ENCODE measurements at regions not wholly inside any gene's neighbourhood (a gene's known extent, or its start where the extent isn't known, plus 50 kb on each side); places are given as distances from the start of the nearest gene placed in this dataset.

GRCh38 chr17:53629188-53629587 is 193.5 kb upstream of the KIF2B start:
- Histone ChIP-seq H3K27ac (no peak overlapping the region), H4K20me1 (ENCODE audit: insufficient read depth) (no peaks in the 10 kb centered on the region), H3K4me1 (ENCODE audit: low read depth, poor library complexity, severe bottlenecking) (peaks cover 31% of the 10 kb centered on the region), H2AFZ (ENCODE audit: low read depth) (no peak overlapping the region), H3K27me3 (ENCODE audit: insufficient read depth, low read depth) (no peaks in the 10 kb centered on the region), H3K4me3 (IDR thresholded peaks at IDR 0.05; ENCODE audit: insufficient read depth, low read depth, low read length) (no peak overlapping the region), H3K79me2 (ENCODE audit: insufficient read depth, low read depth) (no peaks in the 10 kb centered on the region), H3K9ac (no peak overlapping the region), H3K4me2 (no peak overlapping the region), H3K36me3 (ENCODE audit: insufficient read depth) (no peaks in the 10 kb centered on the region)
- no peak for TF ChIP-seq CTCF (conservative IDR thresholded peaks at IDR 0.05; ENCODE audit: low read depth, low read length)

GRCh38 chr17:53628011-53628410 is 194.7 kb upstream of the KIF2B start:
- Histone ChIP-seq H3K27ac (no peak overlapping the region), H3K79me2 (ENCODE audit: insufficient read depth, low read depth) (no peaks in the 10 kb centered on the region), H3K36me3 (ENCODE audit: insufficient read depth) (no peaks in the 10 kb centered on the region), H3K4me1 (ENCODE audit: low read depth, poor library complexity, severe bottlenecking) (peaks cover 31% of the 10 kb centered on the region), H2AFZ (ENCODE audit: low read depth) (no peak overlapping the region), H3K4me2 (peak overlapping the region; percentile 4), H3K9ac (no peak overlapping the region), H3K27me3 (ENCODE audit: insufficient read depth, low read depth) (no peaks in the 10 kb centered on the region), H4K20me1 (ENCODE audit: insufficient read depth) (no peaks in the 10 kb centered on the region), H3K4me3 (IDR thresholded peaks at IDR 0.05; ENCODE audit: insufficient read depth, low read depth, low read length) (no peak overlapping the region)
- no peak for TF ChIP-seq CTCF (conservative IDR thresholded peaks at IDR 0.05; ENCODE audit: low read depth, low read length)

- no peak for TF ChIP-seq CTCF (conservative IDR thresholded peaks at IDR 0.05; ENCODE audit: low read depth, low read length)
- no peak overlapping the region for H3K9ac ChIP-seq
- peaks cover 31% of the 10 kb centered on the region for H3K4me1 ChIP-seq (ENCODE audit: low read depth, poor library complexity, severe bottlenecking)
- H2AFZ ChIP-seq (ENCODE audit: low read depth): no peak overlapping the region
- no peaks in the 10 kb centered on the region for H4K20me1 ChIP-seq (ENCODE audit: insufficient read depth)
- no peak overlapping the region for H3K27ac ChIP-seq
- H3K79me2 ChIP-seq (ENCODE audit: insufficient read depth, low read depth): no peaks in the 10 kb centered on the region
- no peaks in the 10 kb centered on the region for H3K27me3 ChIP-seq (ENCODE audit: insufficient read depth, low read depth)
- H3K4me2 ChIP-seq: no peak overlapping the region; the same call in 1 of the 2 replicates
- no peak overlapping the region for H3K4me3 ChIP-seq (IDR thresholded peaks at IDR 0.05; ENCODE audit: insufficient read depth, low read depth, low read length)
- no peaks in the 10 kb centered on the region for H3K36me3 ChIP-seq (ENCODE audit: insufficient read depth)
These were observed 195.2 kb upstream of the KIF2B start for GRCh38 chr17:53627511-53627910.

GRCh38 chr17:53626286-53626685 is 196.4 kb upstream of the KIF2B start:
- peak overlapping the region; percentile 47 for H3K4me2 ChIP-seq
- no peak overlapping the region for H3K9ac ChIP-seq
- peak overlapping the region; percentile 12; the same call in 1 of the 2 replicates for H2AFZ ChIP-seq (ENCODE audit: low read depth)
- H3K4me1 ChIP-seq (ENCODE audit: low read depth, poor library complexity, severe bottlenecking): peaks cover 31% of the 10 kb centered on the region
- H3K79me2 ChIP-seq (ENCODE audit: insufficient read depth, low read depth): no peaks in the 10 kb centered on the region
- peak overlapping the region; percentile 25; the same call in 1 of the 2 replicates for H3K27ac ChIP-seq
- H4K20me1 ChIP-seq (ENCODE audit: insufficient read depth): no peaks in the 10 kb centered on the region
- TF ChIP-seq CTCF (conservative IDR thresholded peaks at IDR 0.05; ENCODE audit: low read depth, low read length): no peak
- no peaks in the 10 kb centered on the region for H3K27me3 ChIP-seq (ENCODE audit: insufficient read depth, low read depth)
- H3K4me3 ChIP-seq (IDR thresholded peaks at IDR 0.05; ENCODE audit: insufficient read depth, low read depth, low read length): no peak overlapping the region
- no peaks in the 10 kb centered on the region for H3K36me3 ChIP-seq (ENCODE audit: insufficient read depth)
